GM19324 (cell line): ENCODE measurements at regions not wholly inside any gene's neighbourhood (a gene's known extent, or its start where the extent isn't known, plus 50 kb on each side); places are given as distances from the start of the nearest gene placed in this dataset.

Experiments used
- ATAC-seq: cut with Tn5 transposase; IDR thresholded peaks from one replicate; pipeline ENCODE4 v1.9.1; 2021; ENCODE audit warnings: mild to moderate bottlenecking, moderate library complexity; ENCODE audit not compliant: unreplicated experiment, low FRiP score

- ATAC-seq = no peak
Measured at GRCh38 chr12:78403136-78403535, 461.4 kb upstream of the SYT1 start.

- ATAC-seq = no peak
Measured at GRCh38 chr12:78403681-78404080, 460.9 kb upstream of the SYT1 start.

GRCh38 chr12:78406213-78406612 is 458.4 kb upstream of the SYT1 start:
- ATAC-seq = no peak

- peak; percentile 73 for ATAC-seq
Measured at GRCh38 chr12:78406828-78407227, 457.7 kb upstream of the SYT1 start.

GRCh38 chr12:78407722-78408121 is 456.9 kb upstream of the SYT1 start:
- ATAC-seq = no peak

GRCh38 chr12:78414071-78414470 is 450.5 kb upstream of the SYT1 start:
- no peak for ATAC-seq

GRCh38 chr12:78418919-78419318 is 445.7 kb upstream of the SYT1 start:
- no peak for ATAC-seq

GRCh38 chr12:78419513-78419912 is 445.1 kb upstream of the SYT1 start:
- no peak for ATAC-seq

- no peak for ATAC-seq
Measured at GRCh38 chr12:78420991-78421390, 443.6 kb upstream of the SYT1 start.

GRCh38 chr12:78430551-78430950 is 434.0 kb upstream of the SYT1 start:
- ATAC-seq = no peak

GRCh38 chr12:78431931-78432330 is 432.6 kb upstream of the SYT1 start:
- ATAC-seq = no peak

- no peak for ATAC-seq
Measured at GRCh38 chr12:78439666-78440065, 424.9 kb upstream of the SYT1 start.

GRCh38 chr12:78441737-78442453 is 422.7 kb upstream of the SYT1 start:
- no peak for ATAC-seq

GRCh38 chr12:78442454-78442801 is 422.1 kb upstream of the SYT1 start:
- ATAC-seq = no peak

- ATAC-seq = no peak
Measured at GRCh38 chr12:78446555-78446954, 418.0 kb upstream of the SYT1 start.

GRCh38 chr12:78447373-78447772 is 417.2 kb upstream of the SYT1 start:
- no peak for ATAC-seq

- no peak for ATAC-seq
Measured at GRCh38 chr12:78448692-78449091, 415.9 kb upstream of the SYT1 start.

- no peak for ATAC-seq
Measured at GRCh38 chr12:78455991-78456390, 408.6 kb upstream of the SYT1 start.

- peak; percentile 96 for ATAC-seq
Measured at GRCh38 chr12:78457938-78458337, 406.6 kb upstream of the SYT1 start.

GRCh38 chr12:78470354-78471195 is 394.0 kb upstream of the SYT1 start:
- ATAC-seq = no peak

- ATAC-seq = no peak
Measured at GRCh38 chr12:78473136-78473535, 391.4 kb upstream of the SYT1 start.

GRCh38 chr12:78473561-78473960 is 391.0 kb upstream of the SYT1 start:
- ATAC-seq = no peak
